Mesendoderm (in vitro differentiated cells): ENCODE measurements at regions not wholly inside any gene's neighbourhood (a gene's known extent, or its start where the extent isn't known, plus 50 kb on each side); places are given as distances from the start of the nearest gene placed in this dataset.

Experiments
- DNase-seq: peaks from one replicate; pipeline ENCODE4 v3.0.0; 2013
- H2AK5ac ChIP-seq: 2 replicates; pipeline ENCODE4 v1.6.1; 2013; ENCODE audit warnings: low read length, inconsistent platforms
- H2BK120ac ChIP-seq: 2 replicates; pipeline ENCODE4 v1.6.1; 2013; ENCODE audit warnings: low read depth, mild to moderate bottlenecking, low read length, moderate library complexity, mixed read lengths
- H2BK15ac ChIP-seq: replicated peaks from 2 replicates; pipeline ENCODE4 v1.6.1; 2013; ENCODE audit warnings: low read depth, mild to moderate bottlenecking, moderate library complexity
- H2BK5ac ChIP-seq: 2 replicates; pipeline ENCODE4 v1.6.1; 2013; ENCODE audit warnings: low read length, inconsistent platforms
- H3K18ac ChIP-seq: 2 replicates; pipeline ENCODE4 v1.6.1; 2013; ENCODE audit warnings: mild to moderate bottlenecking, low read length, mixed read lengths
- H3K23ac ChIP-seq: one replicate; pipeline ENCODE4 v1.6.1; 2013; ENCODE audit warnings: low read length
- H3K27ac ChIP-seq: 2 replicates; pipeline ENCODE4 v1.5.1; 2013; ENCODE audit warnings: low read depth, mild to moderate bottlenecking, inconsistent platforms, low read length, moderate library complexity
- H3K27me3 ChIP-seq: 2 replicates; pipeline ENCODE4 v1.6.1; 2013; ENCODE audit warnings: low read length, control low read depth, mild to moderate bottlenecking, inconsistent platforms; ENCODE audit not compliant: insufficient read depth, poor library complexity
- H3K36me3 ChIP-seq: 2 replicates; pipeline ENCODE4 v1.6.1; 2013; ENCODE audit warnings: low read length, inconsistent platforms; ENCODE audit not compliant: control insufficient read depth, insufficient read depth
- H3K4ac ChIP-seq: one replicate; pipeline ENCODE4 v1.6.1; 2013; ENCODE audit warnings: low read depth, mild to moderate bottlenecking, low read length, moderate library complexity
- H3K4me1 ChIP-seq: 2 replicates; pipeline ENCODE4 v1.6.1; 2013; ENCODE audit warnings: low read depth, low read length, inconsistent platforms; ENCODE audit not compliant: control insufficient read depth
- H3K4me2 ChIP-seq: 2 replicates; pipeline ENCODE4 v1.6.1; 2013; ENCODE audit warnings: low read length
- H3K4me3 ChIP-seq: 2 replicates; pipeline ENCODE4 v1.5.1; 2013; ENCODE audit warnings: mild to moderate bottlenecking, low read length
- H3K56ac ChIP-seq: one replicate; pipeline ENCODE4 v1.6.1; 2013; ENCODE audit warnings: low read length
- H3K79me1 ChIP-seq: 2 replicates; pipeline ENCODE4 v1.6.1; 2013; ENCODE audit warnings: low read length, inconsistent platforms
- H3K79me2 ChIP-seq: 2 replicates; pipeline ENCODE4 v1.6.1; 2013; ENCODE audit warnings: mild to moderate bottlenecking, low read length; ENCODE audit not compliant: control insufficient read depth, insufficient read depth
- H3K9ac ChIP-seq: 2 replicates; pipeline ENCODE4 v1.6.1; 2013; ENCODE audit warnings: low read length, inconsistent platforms
- H4K5ac ChIP-seq: one replicate; pipeline ENCODE4 v1.6.1; 2013; ENCODE audit warnings: low read length
- H4K8ac ChIP-seq: one replicate; pipeline ENCODE4 v1.6.1; 2013; ENCODE audit warnings: low read depth, mild to moderate bottlenecking, control low read depth, low read length, moderate library complexity
- WGBS: extraction: QIAGEN DNeasy Blood & Tissue Kit; methylation state at CpG from one replicate; pipeline ENCODE4 v1.1.7; 2013; ENCODE audit warnings: low lambda C conversion rate, missing lambda C conversion rate; ENCODE audit not compliant: insufficient coverage; ENCODE audit errors: extremely low coverage; 5-methylcytosine and 5-hydroxymethylcytosine counted together

DNA sequence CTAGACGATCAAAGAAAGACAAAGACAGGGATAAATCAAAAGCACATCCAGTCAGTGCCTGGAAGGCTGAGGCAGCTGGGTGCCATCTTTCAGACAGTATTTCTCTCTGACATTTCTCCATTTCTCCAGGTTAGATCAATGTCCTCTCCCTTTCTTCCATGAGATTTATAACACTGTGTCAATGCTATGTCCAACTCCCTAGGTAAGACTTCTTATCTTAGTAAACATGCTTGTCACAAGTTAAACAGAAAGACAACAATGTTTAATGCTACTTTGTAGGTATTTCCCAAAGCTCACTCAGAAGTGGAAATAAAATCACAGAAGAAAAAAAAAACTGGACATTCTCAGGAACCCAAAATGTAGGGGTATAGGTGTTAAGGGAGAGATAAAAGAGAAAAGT, 113.9 kb downstream of the GPR63 start:
- WGBS, result no CpG with 5 or more reads among the region's 1 CpG
- no peak overlapping the region for H2BK120ac ChIP-seq
- H3K18ac ChIP-seq, result no peak overlapping the region
- H4K5ac ChIP-seq, result no peak overlapping the region
- H2AK5ac ChIP-seq, result no peak overlapping the region
- H3K27me3 ChIP-seq, result no peaks in the 10 kb centered on the region
- no peak overlapping the region for H3K4me2 ChIP-seq
- no peak overlapping the region for H4K8ac ChIP-seq
- no peak overlapping the region for H3K23ac ChIP-seq
- no peaks in the 10 kb centered on the region for H3K4me1 ChIP-seq
- no peaks in the 10 kb centered on the region for H3K36me3 ChIP-seq
- no peaks in the 10 kb centered on the region for H3K79me2 ChIP-seq
- no peak for DNase-seq
- H3K56ac ChIP-seq, result no peak overlapping the region
- no peak overlapping the region for H3K4ac ChIP-seq
- no peak overlapping the region for H3K4me3 ChIP-seq
- H2BK5ac ChIP-seq, result no peak overlapping the region
- H3K79me1 ChIP-seq, result no peaks in the 10 kb centered on the region
- no peak overlapping the region for H3K9ac ChIP-seq
- H2BK15ac ChIP-seq, result no peak overlapping the region
- no peak overlapping the region for H3K27ac ChIP-seq

DNA sequence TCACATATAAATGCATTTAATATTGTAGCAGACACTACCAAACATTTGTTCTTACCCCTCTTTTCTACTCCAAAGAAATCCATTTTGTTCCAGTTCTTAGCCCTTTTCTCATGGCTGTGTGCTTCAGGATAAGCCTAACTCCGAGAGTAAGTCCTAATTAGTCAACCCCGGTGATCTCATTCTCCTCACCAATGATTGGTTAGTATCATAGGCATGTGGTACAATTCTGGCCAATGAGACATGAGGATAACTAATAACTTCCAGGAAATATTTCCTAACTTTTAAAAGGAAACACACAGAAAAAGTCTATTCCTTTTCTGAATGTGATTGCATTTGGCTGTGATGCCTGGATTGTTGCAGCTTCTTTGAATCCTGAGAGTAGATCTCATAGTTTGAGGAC, 116.0 kb downstream of the GPR63 start:
- no CpG with 5 or more reads among the region's 2 CpGs for WGBS
- Histone ChIP-seq H2BK15ac (no peak overlapping the region), H2BK5ac (no peak overlapping the region), H2AK5ac (no peak overlapping the region), H3K4ac (no peak overlapping the region), H4K5ac (no peak overlapping the region), H3K4me2 (no peak overlapping the region), H3K56ac (no peak overlapping the region), H3K18ac (no peak overlapping the region), H3K4me3 (no peak overlapping the region), H4K8ac (no peak overlapping the region), H3K27me3 (no peaks in the 10 kb centered on the region), H2BK120ac (no peak overlapping the region), H3K79me1 (no peaks in the 10 kb centered on the region), H3K36me3 (no peaks in the 10 kb centered on the region), H3K4me1 (no peaks in the 10 kb centered on the region), H3K79me2 (no peaks in the 10 kb centered on the region), H3K27ac (no peak overlapping the region), H3K23ac (no peak overlapping the region), H3K9ac (no peak overlapping the region)
- DNase-seq, result no peak

DNA sequence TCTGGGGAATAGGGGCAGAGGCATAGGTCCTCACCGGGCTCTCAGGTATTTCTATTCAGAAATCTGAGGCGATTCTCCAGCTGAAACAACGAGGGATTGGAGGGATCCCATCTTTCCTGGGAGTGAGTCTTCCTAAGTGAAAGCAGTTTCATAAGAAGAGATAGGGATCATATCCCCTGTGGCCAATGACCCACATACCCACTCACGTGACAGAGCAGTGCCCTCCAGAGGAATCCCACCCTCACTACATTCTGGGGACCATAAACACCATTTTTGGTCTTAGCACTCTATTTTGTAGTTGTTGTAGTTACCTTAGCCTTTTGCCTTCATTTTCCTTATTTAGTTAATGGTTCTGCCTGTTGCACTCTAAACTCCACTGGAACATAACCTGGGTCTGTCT, 121.1 kb downstream of the GPR63 start:
- Histone ChIP-seq H3K27ac (no peak overlapping the region), H4K8ac (no peak overlapping the region)

DNA sequence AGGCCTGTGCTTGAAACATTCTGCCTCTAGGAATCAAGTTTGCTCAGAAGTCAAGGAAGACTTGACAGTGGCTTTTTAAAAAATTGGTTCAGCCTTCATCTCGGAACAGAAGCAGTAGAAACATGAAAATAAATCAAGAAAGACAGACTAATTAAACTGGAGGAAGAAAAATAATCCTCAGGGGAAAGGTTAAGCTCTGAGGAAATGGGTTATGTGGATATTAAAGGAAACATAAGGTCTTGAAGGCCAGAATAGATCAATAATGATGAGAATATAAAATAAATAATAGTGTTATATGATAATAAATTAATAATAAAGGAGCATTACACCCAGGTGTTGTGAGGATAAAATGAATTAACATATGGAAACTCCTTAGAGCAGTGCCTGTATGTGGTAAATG, 121.7 kb downstream of the GPR63 start:
- Histone ChIP-seq H3K27ac (no peak overlapping the region), H3K23ac (no peak overlapping the region), H3K18ac (no peak overlapping the region), H3K4me2 (no peak overlapping the region), H3K4ac (no peak overlapping the region), H2BK5ac (no peak overlapping the region), H4K8ac (no peak overlapping the region), H2BK120ac (no peak overlapping the region), H3K27me3 (no peaks in the 10 kb centered on the region), H2AK5ac (no peak overlapping the region), H3K4me3 (no peak overlapping the region), H2BK15ac (no peak overlapping the region), H3K36me3 (no peaks in the 10 kb centered on the region), H3K4me1 (no peaks in the 10 kb centered on the region), H4K5ac (no peak overlapping the region), H3K79me1 (no peaks in the 10 kb centered on the region), H3K9ac (no peak overlapping the region), H3K56ac (no peak overlapping the region), H3K79me2 (no peaks in the 10 kb centered on the region)
- no CpG with 5 or more reads among the region's 1 CpG for WGBS
- no peak for DNase-seq

More for the DNA sequence above, 121.1 kb downstream of the GPR63 start:
- H3K23ac ChIP-seq, result no peak overlapping the region
- no peaks in the 10 kb centered on the region for H3K4me1 ChIP-seq
- H3K4me3 ChIP-seq, result no peak overlapping the region
- DNase-seq, result peak; percentile 51
- no peak overlapping the region for H3K18ac ChIP-seq
- no peaks in the 10 kb centered on the region for H3K36me3 ChIP-seq
- H3K79me1 ChIP-seq, result no peaks in the 10 kb centered on the region
- H2BK5ac ChIP-seq, result no peak overlapping the region
- H4K5ac ChIP-seq, result no peak overlapping the region
- no peaks in the 10 kb centered on the region for H3K79me2 ChIP-seq
- no peaks in the 10 kb centered on the region for H3K27me3 ChIP-seq
- H2BK120ac ChIP-seq, result no peak overlapping the region
- no peak overlapping the region for H3K4me2 ChIP-seq
- H2BK15ac ChIP-seq, result no peak overlapping the region
- H2AK5ac ChIP-seq, result no peak overlapping the region
- no CpG with 5 or more reads among the region's 4 CpGs for WGBS
- H3K56ac ChIP-seq, result no peak overlapping the region
- H3K4ac ChIP-seq, result no peak overlapping the region
- no peak overlapping the region for H3K9ac ChIP-seq

DNA sequence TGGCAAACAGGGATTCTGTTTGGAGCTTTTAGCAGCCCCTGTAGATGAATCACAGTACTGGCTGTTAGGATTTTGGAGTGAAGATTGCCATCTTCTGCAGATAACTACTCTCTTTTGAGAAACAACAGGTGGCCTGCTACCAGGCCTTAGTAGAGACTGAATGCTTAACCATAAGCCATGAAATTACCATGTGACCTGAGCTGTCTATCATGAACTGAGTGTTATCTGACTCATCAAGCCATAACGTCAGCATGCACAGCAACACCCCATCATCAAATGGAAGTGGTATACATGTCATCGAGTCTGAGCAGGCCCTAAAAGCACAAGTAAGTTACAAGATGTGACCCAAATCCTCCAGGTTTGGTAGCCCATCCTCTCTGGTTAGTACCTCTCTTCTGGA, 132.6 kb downstream of the GPR63 start:
- Histone ChIP-seq H3K4me2 (no peak overlapping the region), H3K56ac (no peak overlapping the region), H2BK15ac (no peak overlapping the region), H3K36me3 (no peaks in the 10 kb centered on the region), H3K79me1 (no peaks in the 10 kb centered on the region), H3K79me2 (no peaks in the 10 kb centered on the region), H2BK120ac (no peak overlapping the region), H3K4me1 (no peaks in the 10 kb centered on the region), H3K4ac (no peak overlapping the region), H2BK5ac (no peak overlapping the region), H3K27ac (no peak overlapping the region), H3K27me3 (no peaks in the 10 kb centered on the region), H3K4me3 (no peak overlapping the region), H3K18ac (no peak overlapping the region), H4K5ac (no peak overlapping the region), H2AK5ac (no peak overlapping the region), H4K8ac (no peak overlapping the region), H3K23ac (no peak overlapping the region), H3K9ac (no peak overlapping the region)
- no CpG with 5 or more reads among the region's 2 CpGs for WGBS
- no peak for DNase-seq

DNA sequence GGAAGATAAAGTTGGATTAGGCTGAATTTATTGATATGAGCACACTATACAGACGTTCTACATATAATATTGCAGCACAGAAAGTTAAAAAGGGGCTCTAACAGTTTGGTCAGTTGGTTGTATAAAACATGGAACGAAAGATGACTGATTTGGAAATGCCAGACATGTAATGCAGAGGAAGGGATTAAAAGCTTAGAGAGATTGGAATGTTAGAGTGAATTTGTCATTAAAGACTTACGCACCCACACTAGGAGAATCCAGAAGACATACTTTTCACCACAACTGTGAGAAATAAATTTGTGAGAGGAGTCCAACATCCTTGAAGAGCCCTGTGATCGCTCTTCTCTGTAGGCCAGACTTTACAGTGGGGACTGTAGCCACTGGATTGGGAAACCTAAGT, 134.7 kb downstream of the GPR63 start:
- WGBS, result no CpG with 5 or more reads among the region's 4 CpGs

More for the DNA sequence above, 134.7 kb downstream of the GPR63 start:
- Histone ChIP-seq H3K23ac (no peak overlapping the region), H3K36me3 (no peaks in the 10 kb centered on the region), H3K27ac (no peak overlapping the region), H2BK5ac (no peak overlapping the region), H2BK15ac (no peak overlapping the region), H3K56ac (no peak overlapping the region), H3K79me1 (no peaks in the 10 kb centered on the region), H3K18ac (no peak overlapping the region), H3K9ac (no peak overlapping the region), H2AK5ac (no peak overlapping the region), H2BK120ac (no peak overlapping the region), H3K4ac (no peak overlapping the region), H3K4me1 (no peaks in the 10 kb centered on the region), H3K4me3 (no peak overlapping the region), H3K27me3 (no peaks in the 10 kb centered on the region), H3K4me2 (no peak overlapping the region), H4K8ac (no peak overlapping the region), H4K5ac (no peak overlapping the region), H3K79me2 (no peaks in the 10 kb centered on the region)
- DNase-seq, result no peak
